ENCODE measurements at regions not wholly inside any gene's neighbourhood (a gene's known extent, or its start where the extent isn't known, plus 50 kb on each side); places are given as distances from the start of the nearest gene placed in this dataset.

GRCh38 chr2:59727121-59727590 lies 826.3 kb downstream of the BCL11A start:
- TF ChIP-seq CTCF (IDR thresholded peaks at IDR 0.05) (no peak), POLR2AphosphoS5 (IDR thresholded peaks at IDR 0.05; ENCODE audit: low read depth, low read length) (no peak)
